ENCODE measurements at regions not wholly inside any gene's neighbourhood (a gene's known extent, or its start where the extent isn't known, plus 50 kb on each side); places are given as distances from the start of the nearest gene placed in this dataset.

- H3K4me3 Mint-ChIP-seq = no peak overlapping the region
- DNase-seq (no peak), ATAC-seq (no peak)
- H3K27ac Mint-ChIP-seq = no peak overlapping the region
- no peaks in the 10 kb centered on the region for H3K4me1 Mint-ChIP-seq
- H3K27me3 Mint-ChIP-seq = no peaks in the 10 kb centered on the region
- H3K9me3 Mint-ChIP-seq = no peaks in the 10 kb centered on the region
Measured at GRCh38 chr17:79464318-79465010, 146.4 kb downstream of the RBFOX3 start.

- Mint-ChIP-seq H3K27me3 (no peaks in the 10 kb centered on the region), H3K27ac (no peak overlapping the region), H3K4me3 (no peak overlapping the region), H3K9me3 (no peaks in the 10 kb centered on the region), H3K4me1 (no peaks in the 10 kb centered on the region)
- DNase-seq (no peak), ATAC-seq (no peak)
Measured at GRCh38 chr17:79463421-79464317, 147.2 kb downstream of the RBFOX3 start.

- no peak overlapping the region for H3K27ac Mint-ChIP-seq
- ATAC-seq = no peak
- no peaks in the 10 kb centered on the region for H3K9me3 Mint-ChIP-seq
- H3K4me1 Mint-ChIP-seq = no peaks in the 10 kb centered on the region
- no peak for DNase-seq
- H3K27me3 Mint-ChIP-seq = peaks cover 8% of the 10 kb centered on the region
- no peak overlapping the region for H3K4me3 Mint-ChIP-seq
Measured at GRCh38 chr17:79461041-79461440, 149.8 kb downstream of the RBFOX3 start.

- ATAC-seq (no peak), DNase-seq (no peak)
- Mint-ChIP-seq H3K4me1 (no peaks in the 10 kb centered on the region), H3K4me3 (no peak overlapping the region), H3K27me3 (peaks cover 13% of the 10 kb centered on the region), H3K9me3 (no peaks in the 10 kb centered on the region), H3K27ac (peak overlapping the region in 1 of 2 donors; percentile 30)
Measured at GRCh38 chr17:79459846-79460245, 151.0 kb downstream of the RBFOX3 start.

GRCh38 chr17:79459003-79459655, 151.7 kb downstream of the RBFOX3 start:
- Mint-ChIP-seq H3K9me3 (no peaks in the 10 kb centered on the region), H3K4me3 (no peak overlapping the region)
- no peak for ATAC-seq

GRCh38 chr17:79458356-79458755, 152.5 kb downstream of the RBFOX3 start:
- peak overlapping the region in 1 of 2 donors; percentile 27 for H3K27ac Mint-ChIP-seq
- ATAC-seq = no peak

More at GRCh38 chr17:79459003-79459655, 151.7 kb downstream of the RBFOX3 start:
- no peak for DNase-seq
- H3K27ac Mint-ChIP-seq = no peak overlapping the region
- H3K4me1 Mint-ChIP-seq = no peaks in the 10 kb centered on the region
- H3K27me3 Mint-ChIP-seq = peaks cover 13% of the 10 kb centered on the region

GRCh38 chr17:79457889-79458288, 153.0 kb downstream of the RBFOX3 start:
- no peaks in the 10 kb centered on the region for H3K9me3 Mint-ChIP-seq
- peaks cover 13% of the 10 kb centered on the region for H3K27me3 Mint-ChIP-seq
- no peak overlapping the region for H3K4me3 Mint-ChIP-seq
- ATAC-seq = no peak
- no peaks in the 10 kb centered on the region for H3K4me1 Mint-ChIP-seq
- no peak overlapping the region for H3K27ac Mint-ChIP-seq
- DNase-seq = no peak

More at GRCh38 chr17:79458356-79458755, 152.5 kb downstream of the RBFOX3 start:
- no peak for DNase-seq
- Mint-ChIP-seq H3K4me3 (no peak overlapping the region), H3K9me3 (no peaks in the 10 kb centered on the region), H3K4me1 (no peaks in the 10 kb centered on the region), H3K27me3 (peaks cover 13% of the 10 kb centered on the region)

- no peaks in the 10 kb centered on the region for H3K9me3 Mint-ChIP-seq
- no peak for ATAC-seq
- no peak for DNase-seq
- H3K27me3 Mint-ChIP-seq = peaks cover 13% of the 10 kb centered on the region
- no peaks in the 10 kb centered on the region for H3K4me1 Mint-ChIP-seq
- no peak overlapping the region for H3K27ac Mint-ChIP-seq
- no peak overlapping the region for H3K4me3 Mint-ChIP-seq
Measured at GRCh38 chr17:79457376-79457775, 153.5 kb downstream of the RBFOX3 start.

GRCh38 chr17:79455636-79456035, 155.2 kb downstream of the RBFOX3 start:
- ATAC-seq (no peak), DNase-seq (no peak)
- H3K4me1 Mint-ChIP-seq = no peaks in the 10 kb centered on the region
- no peaks in the 10 kb centered on the region for H3K9me3 Mint-ChIP-seq
- peak overlapping the region in 1 of 2 donors; percentile 2 for H3K27ac Mint-ChIP-seq
- peaks cover 13% of the 10 kb centered on the region for H3K27me3 Mint-ChIP-seq
- H3K4me3 Mint-ChIP-seq = no peak overlapping the region

- Mint-ChIP-seq H3K9me3 (no peaks in the 10 kb centered on the region), H3K27ac (peak overlapping the region in 1 of 2 donors; percentile 8)
- ATAC-seq = no peak
Measured at GRCh38 chr17:79454826-79455225, 156.0 kb downstream of the RBFOX3 start.

GRCh38 chr17:79453481-79453880, 157.4 kb downstream of the RBFOX3 start:
- no peak for ATAC-seq
- Mint-ChIP-seq H3K27ac (no peak overlapping the region), H3K4me1 (no peaks in the 10 kb centered on the region), H3K27me3 (peaks cover 13% of the 10 kb centered on the region), H3K9me3 (no peaks in the 10 kb centered on the region), H3K4me3 (no peak overlapping the region)
- no peak for DNase-seq

More at GRCh38 chr17:79454826-79455225, 156.0 kb downstream of the RBFOX3 start:
- no peak for DNase-seq
- Mint-ChIP-seq H3K4me3 (no peak overlapping the region), H3K27me3 (peaks cover 13% of the 10 kb centered on the region), H3K4me1 (no peaks in the 10 kb centered on the region)

- no peaks in the 10 kb centered on the region for H3K4me1 Mint-ChIP-seq
- no peaks in the 10 kb centered on the region for H3K9me3 Mint-ChIP-seq
- H3K27me3 Mint-ChIP-seq = peaks cover 13% of the 10 kb centered on the region
- H3K4me3 Mint-ChIP-seq = no peak overlapping the region
- DNase-seq (no peak), ATAC-seq (no peak)
- H3K27ac Mint-ChIP-seq = no peak overlapping the region
Measured at GRCh38 chr17:79452706-79453105, 158.1 kb downstream of the RBFOX3 start.

GRCh38 chr17:79451167-79451566, 159.7 kb downstream of the RBFOX3 start:
- ATAC-seq (no peak), DNase-seq (no peak)
- Mint-ChIP-seq H3K9me3 (no peaks in the 10 kb centered on the region), H3K27me3 (peaks cover 7% of the 10 kb centered on the region), H3K27ac (no peak overlapping the region), H3K4me3 (no peak overlapping the region), H3K4me1 (no peaks in the 10 kb centered on the region)

GRCh38 chr17:79446399-79447009, 164.3 kb downstream of the RBFOX3 start:
- Mint-ChIP-seq H3K4me1 (no peaks in the 10 kb centered on the region), H3K4me3 (no peak overlapping the region), H3K9me3 (no peaks in the 10 kb centered on the region), H3K27me3 (no peaks in the 10 kb centered on the region), H3K27ac (no peak overlapping the region)
- no peak for ATAC-seq
- no peak for DNase-seq

GRCh38 chr17:79444198-79444597, 166.7 kb downstream of the RBFOX3 start:
- Mint-ChIP-seq H3K4me1 (no peaks in the 10 kb centered on the region), H3K4me3 (no peak overlapping the region)
- DNase-seq = no peak

More at GRCh38 chr17:79444198-79444597, 166.7 kb downstream of the RBFOX3 start:
- no peaks in the 10 kb centered on the region for H3K9me3 Mint-ChIP-seq
- no peak for ATAC-seq
- no peaks in the 10 kb centered on the region for H3K27me3 Mint-ChIP-seq
- no peak overlapping the region for H3K27ac Mint-ChIP-seq

All from stimulated activated naive CD8-positive, alpha-beta T cell treated with anti-CD3 and anti-CD28 coated beads, Interleukin-15, amount 100 ng/mL, for 72 hours (primary cell).